ENCODE measurements at regions not wholly inside any gene's neighbourhood (a gene's known extent, or its start where the extent isn't known, plus 50 kb on each side); places are given as distances from the start of the nearest gene placed in this dataset.
A peak's percentile ranks its signal among the peaks of the same experiment; 100 is the strongest.
"Not testable (repeated sequence)": the region's sequence is repeated elsewhere in the genome, so short reads cannot be mapped to it uniquely, and the experiment has no call there.

- no peaks in the 10 kb centered on the region for H3K36me3 Mint-ChIP-seq (ENCODE audit: insufficient read depth)
- peaks cover 4% of the 10 kb centered on the region for H3K4me1 Mint-ChIP-seq (ENCODE audit: low read depth)
- peaks cover 18% of the 10 kb centered on the region for H3K27me3 Mint-ChIP-seq (ENCODE audit: low read depth)
- no peak for ATAC-seq
- no peak for DNase-seq
- H3K9me3 Mint-ChIP-seq, result no peaks in the 10 kb centered on the region
- H3K4me3 Mint-ChIP-seq, result no peak overlapping the region
Observed at GRCh38 chr22:49689858-49690257, 137.8 kb downstream of the BRD1 start.

- H3K4me1 Mint-ChIP-seq (ENCODE audit: low read depth), result peaks cover 4% of the 10 kb centered on the region
- H3K36me3 Mint-ChIP-seq (ENCODE audit: insufficient read depth), result no peaks in the 10 kb centered on the region
- no peak overlapping the region for H3K4me3 Mint-ChIP-seq
- H3K9me3 Mint-ChIP-seq, result no peaks in the 10 kb centered on the region
- no peak for DNase-seq
- peaks cover 18% of the 10 kb centered on the region for H3K27me3 Mint-ChIP-seq (ENCODE audit: low read depth)
- no peak for ATAC-seq
Observed at GRCh38 chr22:49689255-49689770, 138.4 kb downstream of the BRD1 start.

DNA sequence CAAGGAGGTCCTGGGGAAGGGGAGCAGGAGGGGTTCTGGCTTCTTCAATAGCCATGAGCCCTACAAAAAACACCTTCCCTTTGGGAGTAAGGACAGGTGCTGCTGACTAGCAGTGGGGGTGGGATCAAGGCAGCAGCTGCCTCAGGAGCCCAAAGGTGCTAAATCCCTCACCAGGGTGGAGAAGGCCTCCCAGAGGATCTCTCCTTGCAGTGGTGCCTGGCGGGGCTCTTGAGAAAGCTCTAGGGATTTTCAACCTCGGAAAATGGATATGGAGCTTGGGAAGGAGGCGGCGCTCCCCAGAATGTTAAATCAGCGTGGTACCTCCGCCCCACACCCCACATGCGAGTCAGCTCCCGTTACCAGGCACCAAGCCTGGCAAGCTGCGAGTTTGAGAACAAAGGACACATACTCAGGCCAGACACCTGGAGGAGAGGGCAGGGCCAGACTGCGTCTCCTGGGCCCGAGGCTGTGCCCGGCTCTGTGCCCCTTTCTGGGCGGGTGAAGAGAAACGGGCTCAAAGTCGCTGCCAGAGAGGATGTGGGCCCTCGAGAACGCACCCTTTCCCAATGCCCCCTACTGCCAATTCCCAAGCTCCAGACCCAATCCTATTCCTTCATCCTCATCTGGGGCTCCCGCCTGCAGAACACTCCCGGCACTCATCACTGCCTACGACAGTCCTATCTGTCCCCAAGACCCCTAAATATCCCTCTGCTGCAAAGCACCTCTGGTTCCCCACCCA lies 139.0 kb downstream of the BRD1 start:
- DNase-seq (no peak), ATAC-seq (no peak)
- Mint-ChIP-seq H3K4me3 (no peak overlapping the region), H3K4me1 (ENCODE audit: low read depth) (peaks cover 4% of the 10 kb centered on the region), H3K9me3 (no peaks in the 10 kb centered on the region), H3K36me3 (ENCODE audit: insufficient read depth) (no peaks in the 10 kb centered on the region), H3K27me3 (ENCODE audit: low read depth) (peaks cover 18% of the 10 kb centered on the region)

DNA sequence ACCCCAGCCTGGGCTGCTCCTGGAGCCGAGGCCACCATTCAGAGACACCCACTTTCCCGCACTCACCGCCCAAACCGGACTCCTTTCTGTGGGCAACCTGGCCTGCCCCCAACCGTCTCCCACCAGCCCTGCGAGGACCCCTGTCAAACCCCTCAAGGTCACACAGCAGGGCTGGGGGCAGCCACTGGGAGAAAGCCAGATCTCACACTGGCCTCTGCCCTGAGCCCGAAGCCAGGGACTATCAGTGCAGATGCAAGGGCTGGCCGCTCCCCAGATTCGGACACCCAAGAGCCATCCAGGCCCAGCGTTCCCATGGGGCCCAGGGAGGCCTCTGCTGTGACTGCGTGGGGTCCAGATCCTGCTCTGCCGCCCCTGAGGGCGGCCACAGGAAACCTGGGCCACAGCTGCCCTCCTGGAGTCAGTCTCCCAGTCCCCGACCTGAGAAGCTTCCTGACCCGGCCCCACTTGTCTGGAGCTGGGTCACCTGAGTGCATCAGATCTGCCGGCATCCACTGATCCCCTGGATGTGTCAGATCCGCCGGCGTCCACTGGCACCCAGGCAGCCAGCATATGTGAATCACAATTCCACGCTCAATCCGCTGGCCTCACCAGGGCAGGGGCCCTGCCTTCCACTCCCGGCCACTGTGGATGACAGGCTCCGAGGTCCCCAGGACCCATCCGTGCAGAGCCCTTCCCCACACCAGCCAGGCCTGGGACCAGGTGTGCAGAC lies 139.7 kb downstream of the BRD1 start:
- H3K4me1 Mint-ChIP-seq (ENCODE audit: low read depth), result peaks cover 4% of the 10 kb centered on the region
- no peak for ATAC-seq
- no peaks in the 10 kb centered on the region for H3K9me3 Mint-ChIP-seq
- no peak for DNase-seq
- H3K4me3 Mint-ChIP-seq, result no peak overlapping the region
- peaks cover 18% of the 10 kb centered on the region for H3K27me3 Mint-ChIP-seq (ENCODE audit: low read depth)
- H3K36me3 Mint-ChIP-seq (ENCODE audit: insufficient read depth), result no peaks in the 10 kb centered on the region

DNA sequence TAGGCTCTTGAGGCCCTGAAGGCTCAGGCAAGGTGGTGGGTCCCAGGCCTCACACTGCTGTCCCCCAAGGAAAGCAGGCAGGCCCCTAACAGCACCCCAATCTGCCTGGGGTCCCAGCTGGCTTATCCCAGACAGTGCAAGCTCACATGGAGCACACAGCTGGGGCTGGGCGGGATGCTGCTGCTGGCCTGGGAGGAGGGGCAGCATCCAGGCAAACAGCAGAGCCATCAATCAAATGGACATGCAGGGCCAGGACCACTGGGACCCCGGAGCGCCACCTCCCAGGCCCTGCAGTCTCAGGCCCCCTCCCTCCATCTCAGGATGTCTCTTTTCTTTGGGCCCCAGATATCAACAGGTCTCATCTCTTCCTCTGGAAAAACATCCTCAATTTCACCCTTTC lies 140.3 kb downstream of the BRD1 start:
- DNase-seq, result no peak
- H3K9me3 Mint-ChIP-seq, result no peaks in the 10 kb centered on the region
- no peak overlapping the region for H3K4me3 Mint-ChIP-seq
- H3K36me3 Mint-ChIP-seq (ENCODE audit: insufficient read depth), result no peaks in the 10 kb centered on the region
- ATAC-seq, result no peak
- H3K4me1 Mint-ChIP-seq (ENCODE audit: low read depth), result peaks cover 2% of the 10 kb centered on the region
- peaks cover 19% of the 10 kb centered on the region for H3K27me3 Mint-ChIP-seq (ENCODE audit: low read depth)

GRCh38 chr22:49686495-49687219 lies 141.0 kb downstream of the BRD1 start:
- H3K9me3 Mint-ChIP-seq, result no peaks in the 10 kb centered on the region
- ATAC-seq, result no peak
- H3K4me3 Mint-ChIP-seq, result no peak overlapping the region
- no peaks in the 10 kb centered on the region for H3K36me3 Mint-ChIP-seq (ENCODE audit: insufficient read depth)
- no peaks in the 10 kb centered on the region for H3K4me1 Mint-ChIP-seq (ENCODE audit: low read depth)
- no peak for DNase-seq
- H3K27me3 Mint-ChIP-seq (ENCODE audit: low read depth), result peaks cover 19% of the 10 kb centered on the region

DNA sequence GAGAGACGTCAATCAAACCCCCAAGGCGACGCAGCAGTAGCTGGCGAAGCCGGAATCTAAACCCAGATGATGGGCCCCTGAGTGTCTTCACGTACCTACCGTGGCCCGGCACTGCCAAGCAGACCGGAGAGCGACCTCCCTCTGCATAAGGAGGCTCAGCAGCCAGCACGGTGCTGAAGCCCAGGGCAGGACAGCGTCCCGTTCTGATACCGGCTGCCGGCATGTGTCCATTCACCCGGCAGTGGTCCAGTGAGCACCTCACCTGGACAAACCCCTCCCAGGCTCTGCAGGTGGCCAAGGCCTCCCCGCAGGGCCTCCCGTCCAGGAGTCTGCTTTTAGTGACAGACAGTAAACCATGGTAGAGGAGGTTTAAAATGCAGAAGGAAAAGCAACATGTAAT lies 142.0 kb downstream of the BRD1 start:
- no peak for ATAC-seq
- no peak for DNase-seq
- Mint-ChIP-seq H3K9me3 (no peaks in the 10 kb centered on the region), H3K36me3 (ENCODE audit: insufficient read depth) (no peaks in the 10 kb centered on the region), H3K4me1 (ENCODE audit: low read depth) (no peaks in the 10 kb centered on the region), H3K4me3 (no peak overlapping the region), H3K27me3 (ENCODE audit: low read depth) (peaks cover 19% of the 10 kb centered on the region)

- ATAC-seq, result no peak
- H3K36me3 Mint-ChIP-seq (ENCODE audit: insufficient read depth), result no peaks in the 10 kb centered on the region
- H3K4me3 Mint-ChIP-seq, result no peak overlapping the region
- DNase-seq, result no peak
- H3K27me3 Mint-ChIP-seq (ENCODE audit: low read depth), result peaks cover 16% of the 10 kb centered on the region
- no peaks in the 10 kb centered on the region for H3K4me1 Mint-ChIP-seq (ENCODE audit: low read depth)
- no peaks in the 10 kb centered on the region for H3K9me3 Mint-ChIP-seq
Observed at GRCh38 chr22:49685116-49685515, 142.6 kb downstream of the BRD1 start.

GRCh38 chr22:49683032-49683431 lies 144.6 kb downstream of the BRD1 start:
- Mint-ChIP-seq H3K36me3 (ENCODE audit: insufficient read depth) (no peaks in the 10 kb centered on the region), H3K27me3 (ENCODE audit: low read depth) (peaks cover 17% of the 10 kb centered on the region), H3K4me3 (no peak overlapping the region), H3K9me3 (no peaks in the 10 kb centered on the region), H3K4me1 (ENCODE audit: low read depth) (peaks cover 8% of the 10 kb centered on the region)
- no peak for ATAC-seq
- no peak for DNase-seq

DNA sequence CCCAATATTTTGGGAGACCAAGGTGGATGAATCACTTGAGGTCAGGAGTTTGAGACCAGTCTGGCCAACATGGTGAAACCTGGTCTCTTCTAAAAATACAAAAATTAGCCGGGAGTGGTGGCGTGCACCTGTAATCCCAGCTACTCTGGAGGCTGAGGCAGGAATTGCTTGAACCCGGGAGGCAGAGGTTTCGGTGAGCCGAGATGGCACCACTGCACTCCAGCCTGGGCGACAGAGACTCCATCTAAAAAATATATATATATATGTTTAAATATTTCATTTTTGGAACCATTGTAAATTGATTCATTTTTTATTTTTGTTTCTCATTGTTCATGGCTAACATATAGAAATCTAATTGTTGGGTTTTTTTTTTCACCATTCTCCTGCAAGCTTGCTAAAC lies 146.9 kb downstream of the BRD1 start:
- ATAC-seq; H3K4me1 Mint-ChIP-seq (ENCODE audit: low read depth); H3K9me3 Mint-ChIP-seq; H3K4me3 Mint-ChIP-seq; H3K36me3 Mint-ChIP-seq (ENCODE audit: insufficient read depth); DNase-seq: not testable (repeated sequence)
- H3K27me3 Mint-ChIP-seq (ENCODE audit: low read depth), result peaks cover 16% of the 10 kb centered on the region

GRCh38 chr22:49678842-49679170 lies 148.9 kb downstream of the BRD1 start:
- H3K9me3 Mint-ChIP-seq, result no peaks in the 10 kb centered on the region
- H3K4me1 Mint-ChIP-seq (ENCODE audit: low read depth), result peaks cover 8% of the 10 kb centered on the region
- H3K27me3 Mint-ChIP-seq (ENCODE audit: low read depth), result peaks cover 14% of the 10 kb centered on the region
- H3K36me3 Mint-ChIP-seq (ENCODE audit: insufficient read depth), result no peaks in the 10 kb centered on the region
- ATAC-seq (no peak), DNase-seq (no peak)
- H3K4me3 Mint-ChIP-seq, result peak overlapping the region; percentile 33

DNA sequence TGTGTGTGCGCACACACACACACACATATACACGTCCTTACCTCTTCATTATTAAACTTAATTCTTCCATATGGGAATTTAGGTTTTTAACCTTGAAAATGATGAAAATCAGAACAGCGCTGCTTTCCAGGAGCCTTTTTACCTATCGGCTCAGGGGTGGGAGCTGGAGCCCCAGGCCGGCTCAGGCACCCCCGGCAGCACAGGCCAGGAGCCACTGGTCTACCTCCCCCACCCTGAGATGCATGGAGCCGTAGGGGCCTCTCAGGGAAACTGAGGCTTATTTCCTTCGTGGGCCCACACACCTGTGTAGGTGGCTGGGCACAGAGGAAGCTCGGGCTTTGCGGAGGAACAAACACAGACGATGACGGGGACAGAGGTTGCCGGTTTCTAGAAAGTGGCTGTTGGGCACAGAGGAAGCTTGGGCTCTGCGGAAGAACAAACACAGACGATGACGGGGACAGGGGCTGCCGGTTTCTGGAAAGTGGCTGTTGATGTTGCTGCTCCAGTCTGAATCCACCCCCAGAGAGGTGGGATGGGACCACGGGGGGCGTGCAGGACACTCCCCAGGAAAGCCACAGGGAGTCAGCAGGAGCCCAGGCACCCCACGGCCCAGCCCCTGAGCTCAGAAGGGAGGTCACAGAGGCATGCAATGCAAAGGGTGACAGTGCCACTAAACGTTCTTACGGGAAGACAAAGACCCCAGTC lies 149.4 kb downstream of the BRD1 start:
- H3K27me3 Mint-ChIP-seq (ENCODE audit: low read depth), result peaks cover 14% of the 10 kb centered on the region
- peak overlapping the region; percentile 33 for H3K4me3 Mint-ChIP-seq
- peak in 1 of 2 donors; percentile 30 for ATAC-seq
- DNase-seq, result no peak
- H3K9me3 Mint-ChIP-seq, result no peaks in the 10 kb centered on the region
- H3K36me3 Mint-ChIP-seq (ENCODE audit: insufficient read depth), result no peaks in the 10 kb centered on the region
- H3K4me1 Mint-ChIP-seq (ENCODE audit: low read depth), result peaks cover 8% of the 10 kb centered on the region

DNA sequence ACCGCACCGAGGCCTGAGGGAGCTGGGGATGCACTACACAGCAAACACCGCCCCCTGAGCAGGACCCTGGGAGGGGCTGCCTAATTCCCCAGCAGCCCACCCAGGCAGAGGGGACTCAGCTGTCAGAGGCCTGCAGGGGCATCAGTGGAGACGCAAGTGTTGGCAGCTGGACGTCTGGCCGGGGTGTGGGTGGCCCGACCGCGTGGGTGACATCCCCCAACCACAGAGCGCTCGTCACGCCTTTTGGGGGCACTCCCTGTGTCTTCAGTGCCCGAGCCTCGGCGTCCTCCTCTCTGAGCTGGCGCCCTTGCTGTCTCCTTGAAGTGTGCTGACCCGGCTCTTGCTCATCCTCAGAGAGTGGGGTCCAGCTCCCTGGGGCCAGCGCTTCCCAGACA lies 150.2 kb downstream of the BRD1 start:
- Mint-ChIP-seq H3K36me3 (ENCODE audit: insufficient read depth) (no peaks in the 10 kb centered on the region), H3K4me3 (no peak overlapping the region), H3K4me1 (ENCODE audit: low read depth) (peaks cover 8% of the 10 kb centered on the region), H3K27me3 (ENCODE audit: low read depth) (peaks cover 19% of the 10 kb centered on the region), H3K9me3 (no peaks in the 10 kb centered on the region)
- ATAC-seq (no peak), DNase-seq (no peak)

DNA sequence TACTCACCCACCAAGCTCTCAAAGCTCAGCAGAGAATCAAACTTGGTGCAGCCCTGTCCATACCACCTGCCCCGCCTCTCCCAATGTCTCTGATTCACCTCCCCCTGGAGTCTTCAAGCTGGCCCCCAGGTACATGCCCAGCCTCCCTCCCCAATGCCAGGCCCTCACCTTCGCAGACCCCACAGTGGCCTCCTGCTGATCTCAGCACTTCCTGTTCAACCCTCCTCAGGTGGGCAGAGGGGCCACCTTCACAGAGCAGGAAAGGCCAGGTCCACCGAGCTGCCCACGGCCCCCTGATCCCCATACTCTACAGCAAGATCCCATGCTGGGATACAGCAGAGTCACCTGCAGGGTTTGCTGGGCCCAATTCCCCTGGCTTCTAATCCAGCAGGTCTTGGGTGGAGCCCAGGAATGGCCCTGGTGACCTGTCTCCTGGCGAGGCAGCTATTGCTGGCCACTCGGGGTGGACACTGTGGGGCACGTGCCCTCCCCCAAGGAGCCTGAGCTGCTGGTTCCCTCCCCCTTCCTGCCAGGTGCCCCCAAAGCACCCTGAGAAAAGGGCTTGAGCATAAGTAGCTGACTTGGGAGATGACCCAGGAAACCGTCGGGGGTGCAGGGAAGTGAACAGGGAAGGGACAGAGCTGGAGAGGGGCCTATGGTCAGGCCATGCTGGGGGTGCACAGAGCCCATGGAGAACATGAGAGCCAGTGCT lies 150.7 kb downstream of the BRD1 start:
- H3K4me1 Mint-ChIP-seq (ENCODE audit: low read depth), result peaks cover 8% of the 10 kb centered on the region
- H3K4me3 Mint-ChIP-seq, result no peak overlapping the region
- no peaks in the 10 kb centered on the region for H3K9me3 Mint-ChIP-seq
- H3K27me3 Mint-ChIP-seq (ENCODE audit: low read depth), result peaks cover 17% of the 10 kb centered on the region
- no peak for ATAC-seq
- no peaks in the 10 kb centered on the region for H3K36me3 Mint-ChIP-seq (ENCODE audit: insufficient read depth)
- DNase-seq, result no peak
